DOHH2 (cell line): ENCODE measurements at regions not wholly inside any gene's neighbourhood (a gene's known extent, or its start where the extent isn't known, plus 50 kb on each side); places are given as distances from the start of the nearest gene placed in this dataset.

ENCODE experiments used
- EZH2phosphoT487 ChIP-seq: fragments of 200-600 bp; sonication (generic); IDR thresholded peaks from 2 replicates; pipeline ENCODE4 v1.6.1; 2017; ENCODE audit warnings: borderline replicate concordance, mild to moderate bottlenecking, antibody characterized with exemption, low read length, moderate library complexity, mixed read lengths
- TF ChIP-seq, protein P1 (sequence below): fragments of 200-600 bp; sonication (generic); IDR thresholded peaks from one replicate; pipeline ENCODE4 v1.5.1; 2014; ENCODE audit warnings: antibody characterized with exemption, mild to moderate bottlenecking, low read depth, low read length; ENCODE audit not compliant: poor library complexity, severe bottlenecking

DNA sequence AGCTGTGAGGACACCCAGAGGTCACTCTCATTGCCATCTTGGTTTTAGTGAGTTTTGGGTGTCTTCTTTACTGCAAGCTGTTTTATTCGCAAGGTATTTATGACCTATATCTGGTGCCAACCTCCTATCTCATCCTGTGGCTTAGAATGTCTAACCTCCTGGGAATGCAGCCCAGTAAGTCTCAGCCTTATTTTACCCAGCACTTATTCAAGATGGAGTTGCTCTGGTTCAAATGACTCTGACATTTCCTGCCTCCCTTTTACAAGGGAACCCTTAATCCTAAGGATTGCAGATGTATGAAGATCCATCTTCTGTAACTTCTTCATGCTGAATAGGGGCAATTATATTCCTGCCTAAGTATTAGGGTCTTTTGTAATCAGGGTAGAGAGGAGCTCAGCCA, 708.0 kb downstream of the TMEM182 start:
- TF ChIP-seq, protein P1, sequence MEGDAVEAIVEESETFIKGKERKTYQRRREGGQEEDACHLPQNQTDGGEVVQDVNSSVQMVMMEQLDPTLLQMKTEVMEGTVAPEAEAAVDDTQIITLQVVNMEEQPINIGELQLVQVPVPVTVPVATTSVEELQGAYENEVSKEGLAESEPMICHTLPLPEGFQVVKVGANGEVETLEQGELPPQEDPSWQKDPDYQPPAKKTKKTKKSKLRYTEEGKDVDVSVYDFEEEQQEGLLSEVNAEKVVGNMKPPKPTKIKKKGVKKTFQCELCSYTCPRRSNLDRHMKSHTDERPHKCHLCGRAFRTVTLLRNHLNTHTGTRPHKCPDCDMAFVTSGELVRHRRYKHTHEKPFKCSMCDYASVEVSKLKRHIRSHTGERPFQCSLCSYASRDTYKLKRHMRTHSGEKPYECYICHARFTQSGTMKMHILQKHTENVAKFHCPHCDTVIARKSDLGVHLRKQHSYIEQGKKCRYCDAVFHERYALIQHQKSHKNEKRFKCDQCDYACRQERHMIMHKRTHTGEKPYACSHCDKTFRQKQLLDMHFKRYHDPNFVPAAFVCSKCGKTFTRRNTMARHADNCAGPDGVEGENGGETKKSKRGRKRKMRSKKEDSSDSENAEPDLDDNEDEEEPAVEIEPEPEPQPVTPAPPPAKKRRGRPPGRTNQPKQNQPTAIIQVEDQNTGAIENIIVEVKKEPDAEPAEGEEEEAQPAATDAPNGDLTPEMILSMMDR = no peak
- no peak for TF ChIP-seq EZH2phosphoT487
